ENCODE measurements at regions not wholly inside any gene's neighbourhood (a gene's known extent, or its start where the extent isn't known, plus 50 kb on each side); places are given as distances from the start of the nearest gene placed in this dataset.

DNA sequence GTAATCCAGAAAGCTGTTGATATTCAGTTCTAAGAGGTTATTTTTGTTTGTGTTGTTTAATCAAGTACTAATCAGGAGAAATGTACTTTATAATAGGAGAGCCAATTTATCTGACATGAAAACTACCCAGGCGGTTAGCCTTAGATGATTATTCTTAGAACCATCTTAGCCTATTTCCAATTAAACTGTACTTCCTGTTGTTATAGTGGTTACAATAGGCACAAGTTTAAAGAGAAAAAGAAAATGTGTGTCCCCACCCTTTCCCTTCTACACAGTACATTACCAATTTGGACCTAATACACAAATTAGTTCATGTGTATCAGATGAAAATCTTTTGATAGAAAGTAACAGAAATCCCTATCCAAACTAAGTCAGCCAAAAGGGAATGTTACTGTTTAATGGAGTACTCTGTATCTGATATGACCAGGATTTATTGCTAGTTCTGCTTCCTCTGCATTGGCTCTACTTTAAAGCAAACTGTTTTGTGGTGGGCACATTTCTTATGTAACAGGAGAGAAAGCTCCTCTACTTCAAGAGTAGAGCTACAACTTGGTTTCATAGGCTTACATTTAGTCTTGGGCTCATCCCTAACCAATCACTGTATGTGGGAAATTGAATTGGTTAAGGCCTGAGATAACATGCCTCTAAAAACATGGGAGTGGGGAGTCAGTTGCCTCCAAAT is 217.9 kb downstream of the UBE2E3 start:
- TF ChIP-seq, protein P1, sequence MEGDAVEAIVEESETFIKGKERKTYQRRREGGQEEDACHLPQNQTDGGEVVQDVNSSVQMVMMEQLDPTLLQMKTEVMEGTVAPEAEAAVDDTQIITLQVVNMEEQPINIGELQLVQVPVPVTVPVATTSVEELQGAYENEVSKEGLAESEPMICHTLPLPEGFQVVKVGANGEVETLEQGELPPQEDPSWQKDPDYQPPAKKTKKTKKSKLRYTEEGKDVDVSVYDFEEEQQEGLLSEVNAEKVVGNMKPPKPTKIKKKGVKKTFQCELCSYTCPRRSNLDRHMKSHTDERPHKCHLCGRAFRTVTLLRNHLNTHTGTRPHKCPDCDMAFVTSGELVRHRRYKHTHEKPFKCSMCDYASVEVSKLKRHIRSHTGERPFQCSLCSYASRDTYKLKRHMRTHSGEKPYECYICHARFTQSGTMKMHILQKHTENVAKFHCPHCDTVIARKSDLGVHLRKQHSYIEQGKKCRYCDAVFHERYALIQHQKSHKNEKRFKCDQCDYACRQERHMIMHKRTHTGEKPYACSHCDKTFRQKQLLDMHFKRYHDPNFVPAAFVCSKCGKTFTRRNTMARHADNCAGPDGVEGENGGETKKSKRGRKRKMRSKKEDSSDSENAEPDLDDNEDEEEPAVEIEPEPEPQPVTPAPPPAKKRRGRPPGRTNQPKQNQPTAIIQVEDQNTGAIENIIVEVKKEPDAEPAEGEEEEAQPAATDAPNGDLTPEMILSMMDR (IDR thresholded peaks at IDR 0.05), result no peak
- TF ChIP-seq POLR2A (IDR thresholded peaks at IDR 0.05), result no peak

All from heart left ventricle (tissue), 13 donors.